Brain pericyte (primary cell): ENCODE measurements at regions not wholly inside any gene's neighbourhood (a gene's known extent, or its start where the extent isn't known, plus 50 kb on each side); places are given as distances from the start of the nearest gene placed in this dataset.
A peak's percentile ranks its signal among the peaks of the same experiment; 100 is the strongest.

Experiments
- DNase-seq: peaks from one replicate; pipeline ENCODE4 v3.0.0-alpha.2; 2012; ENCODE audit warnings: low read depth, low spot score

- no peak for DNase-seq
Observed at GRCh38 chr5:128591598-128592455, 53.8 kb upstream of the FBN2 start.

GRCh38 chr5:128596071-128596470 is 58.0 kb upstream of the FBN2 start:
- no peak for DNase-seq

- no peak for DNase-seq
Observed at GRCh38 chr5:128597156-128597555, 59.1 kb upstream of the FBN2 start.

GRCh38 chr5:128613128-128613527 is 75.1 kb upstream of the FBN2 start:
- no peak for DNase-seq

GRCh38 chr5:128613766-128614165 is 75.7 kb upstream of the FBN2 start:
- no peak for DNase-seq

GRCh38 chr5:128615578-128615977 is 77.5 kb upstream of the FBN2 start:
- DNase-seq, result no peak

GRCh38 chr5:128626536-128627090 is 88.6 kb upstream of the FBN2 start:
- DNase-seq, result no peak

GRCh38 chr5:128627939-128628338 is 89.9 kb upstream of the FBN2 start:
- DNase-seq, result no peak

GRCh38 chr5:128629157-128629556 is 91.1 kb upstream of the FBN2 start:
- no peak for DNase-seq

GRCh38 chr5:128630121-128630520 is 92.1 kb upstream of the FBN2 start:
- DNase-seq, result no peak

- no peak for DNase-seq
Observed at GRCh38 chr5:128631771-128632170, 93.7 kb upstream of the FBN2 start.

GRCh38 chr5:128632264-128632663 is 94.2 kb upstream of the FBN2 start:
- DNase-seq, result no peak

GRCh38 chr5:128633901-128634300 is 95.9 kb upstream of the FBN2 start:
- DNase-seq, result no peak

GRCh38 chr5:128635379-128635778 is 97.3 kb upstream of the FBN2 start:
- DNase-seq, result no peak

GRCh38 chr5:128636361-128636760 is 98.3 kb upstream of the FBN2 start:
- no peak for DNase-seq

GRCh38 chr5:128637031-128637430 is 99.0 kb upstream of the FBN2 start:
- DNase-seq, result peak; percentile 3

- DNase-seq, result no peak
Observed at GRCh38 chr5:128641861-128642260, 103.8 kb upstream of the FBN2 start.

- peak; percentile 26 for DNase-seq
Observed at GRCh38 chr5:128644863-128645262, 106.8 kb upstream of the FBN2 start.

GRCh38 chr5:128645581-128645980 is 107.5 kb upstream of the FBN2 start:
- DNase-seq, result no peak

- DNase-seq, result no peak
Observed at GRCh38 chr5:128646176-128646575, 108.1 kb upstream of the FBN2 start.

GRCh38 chr5:128649192-128649591 is 111.1 kb upstream of the FBN2 start:
- no peak for DNase-seq

- no peak for DNase-seq
Observed at GRCh38 chr5:128662997-128663396, 125.0 kb upstream of the FBN2 start.

GRCh38 chr5:128665747-128666355 is 127.8 kb upstream of the FBN2 start:
- no peak for DNase-seq
